ENCODE measurements at regions not wholly inside any gene's neighbourhood (a gene's known extent, or its start where the extent isn't known, plus 50 kb on each side); places are given as distances from the start of the nearest gene placed in this dataset.

DNA sequence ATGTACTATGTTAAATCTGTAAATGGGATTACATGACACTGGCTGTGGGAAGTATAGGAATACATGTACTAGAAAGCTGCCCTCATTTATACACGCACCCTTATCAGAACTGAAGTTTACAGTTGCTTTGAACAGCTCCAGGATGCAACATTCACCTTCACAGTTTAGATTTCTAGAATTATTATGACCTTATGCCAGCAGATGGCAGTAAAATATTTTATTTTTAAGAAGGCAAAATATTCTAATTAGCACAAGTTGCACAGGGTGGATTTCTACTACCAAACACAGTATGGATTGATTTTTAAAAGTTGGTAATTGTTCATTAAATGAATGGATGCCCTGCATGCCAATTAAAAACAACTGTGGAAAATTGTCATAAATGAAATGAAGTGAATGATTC is 670.4 kb downstream of the KCNJ3 start:
- TF ChIP-seq CTCF (IDR thresholded peaks at IDR 0.05) = no peak
- no peak for TF ChIP-seq POLR2AphosphoS5 (IDR thresholded peaks at IDR 0.05)

Measured in sigmoid colon (tissue), 4 donors.